Astrocyte of the spinal cord (primary cell): ENCODE measurements at regions not wholly inside any gene's neighbourhood (a gene's known extent, or its start where the extent isn't known, plus 50 kb on each side); places are given as distances from the start of the nearest gene placed in this dataset.

ENCODE experiments used
- DNase-seq: peaks from one replicate; pipeline ENCODE4 v3.0.0; 2011; ENCODE audit warnings: low read depth, low spot score
- H3K4me3 ChIP-seq: 2 replicates; pipeline ENCODE4 v1.5.1; 2011; ENCODE audit warnings: low read depth, mild to moderate bottlenecking, low read length, moderate library complexity
- in situ Hi-C: cut with HindIII; loops from 2 replicates; pipeline ENCODE4 v1.10.0; 2017; ENCODE audit warnings: low sequenced_read_pairs
- TF ChIP-seq, protein P1 (sequence below): IDR thresholded peaks from 2 replicates; pipeline ENCODE4 v1.5.1; 2012; ENCODE audit warnings: low read depth, mild to moderate bottlenecking, low read length, inconsistent platforms

DNA sequence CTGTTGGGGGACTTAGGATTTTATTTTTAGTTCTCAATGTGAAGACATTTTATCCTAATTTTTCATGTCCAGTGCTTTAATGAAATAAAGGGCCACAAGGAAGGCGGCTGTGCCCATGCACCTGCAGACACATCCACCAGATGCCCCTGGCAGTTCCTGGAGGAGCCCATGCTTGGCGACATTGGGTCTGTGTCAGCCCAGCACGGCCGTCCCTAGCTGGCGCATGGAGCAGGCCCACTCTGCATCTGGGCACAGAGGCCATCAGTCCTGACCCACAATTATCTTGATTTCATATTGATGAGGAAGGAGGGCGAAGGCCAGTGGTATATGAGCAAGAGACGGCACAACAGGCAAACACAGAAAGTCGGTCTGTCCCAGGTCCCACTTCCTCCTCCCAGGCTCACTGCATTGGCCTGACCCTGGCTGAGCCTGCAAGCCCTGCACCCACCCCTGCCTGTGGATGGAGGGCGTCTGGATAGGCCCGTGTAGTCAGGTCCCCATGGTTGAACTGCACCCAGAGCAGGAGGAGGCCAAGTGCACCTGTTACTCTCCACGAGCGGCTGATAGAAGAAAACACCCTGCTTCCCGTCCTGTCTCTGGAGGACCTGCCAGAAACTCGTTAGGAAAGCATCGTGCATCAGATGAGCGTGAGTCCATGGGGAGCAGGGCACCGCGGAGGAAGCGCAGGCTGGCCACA, 296.9 kb downstream of the BRD1 start:
- in situ Hi-C loops = no loop called here
- TF ChIP-seq, protein P1, sequence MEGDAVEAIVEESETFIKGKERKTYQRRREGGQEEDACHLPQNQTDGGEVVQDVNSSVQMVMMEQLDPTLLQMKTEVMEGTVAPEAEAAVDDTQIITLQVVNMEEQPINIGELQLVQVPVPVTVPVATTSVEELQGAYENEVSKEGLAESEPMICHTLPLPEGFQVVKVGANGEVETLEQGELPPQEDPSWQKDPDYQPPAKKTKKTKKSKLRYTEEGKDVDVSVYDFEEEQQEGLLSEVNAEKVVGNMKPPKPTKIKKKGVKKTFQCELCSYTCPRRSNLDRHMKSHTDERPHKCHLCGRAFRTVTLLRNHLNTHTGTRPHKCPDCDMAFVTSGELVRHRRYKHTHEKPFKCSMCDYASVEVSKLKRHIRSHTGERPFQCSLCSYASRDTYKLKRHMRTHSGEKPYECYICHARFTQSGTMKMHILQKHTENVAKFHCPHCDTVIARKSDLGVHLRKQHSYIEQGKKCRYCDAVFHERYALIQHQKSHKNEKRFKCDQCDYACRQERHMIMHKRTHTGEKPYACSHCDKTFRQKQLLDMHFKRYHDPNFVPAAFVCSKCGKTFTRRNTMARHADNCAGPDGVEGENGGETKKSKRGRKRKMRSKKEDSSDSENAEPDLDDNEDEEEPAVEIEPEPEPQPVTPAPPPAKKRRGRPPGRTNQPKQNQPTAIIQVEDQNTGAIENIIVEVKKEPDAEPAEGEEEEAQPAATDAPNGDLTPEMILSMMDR = no peak
- no peak overlapping the region for H3K4me3 ChIP-seq

GRCh38 chr22:49528420-49528720, 299.3 kb downstream of the BRD1 start:
- TF ChIP-seq, protein P1 = no peak
- no peak for DNase-seq
- H3K4me3 ChIP-seq = no peak overlapping the region
- in situ Hi-C loops = no loop called here

More for the DNA sequence above, 296.9 kb downstream of the BRD1 start:
- no peak for DNase-seq

GRCh38 chr22:49527611-49528419, 299.9 kb downstream of the BRD1 start:
- TF ChIP-seq, protein P1 = no peak
- no peak overlapping the region for H3K4me3 ChIP-seq
- in situ Hi-C loops = no loop called here
- no peak for DNase-seq

DNA sequence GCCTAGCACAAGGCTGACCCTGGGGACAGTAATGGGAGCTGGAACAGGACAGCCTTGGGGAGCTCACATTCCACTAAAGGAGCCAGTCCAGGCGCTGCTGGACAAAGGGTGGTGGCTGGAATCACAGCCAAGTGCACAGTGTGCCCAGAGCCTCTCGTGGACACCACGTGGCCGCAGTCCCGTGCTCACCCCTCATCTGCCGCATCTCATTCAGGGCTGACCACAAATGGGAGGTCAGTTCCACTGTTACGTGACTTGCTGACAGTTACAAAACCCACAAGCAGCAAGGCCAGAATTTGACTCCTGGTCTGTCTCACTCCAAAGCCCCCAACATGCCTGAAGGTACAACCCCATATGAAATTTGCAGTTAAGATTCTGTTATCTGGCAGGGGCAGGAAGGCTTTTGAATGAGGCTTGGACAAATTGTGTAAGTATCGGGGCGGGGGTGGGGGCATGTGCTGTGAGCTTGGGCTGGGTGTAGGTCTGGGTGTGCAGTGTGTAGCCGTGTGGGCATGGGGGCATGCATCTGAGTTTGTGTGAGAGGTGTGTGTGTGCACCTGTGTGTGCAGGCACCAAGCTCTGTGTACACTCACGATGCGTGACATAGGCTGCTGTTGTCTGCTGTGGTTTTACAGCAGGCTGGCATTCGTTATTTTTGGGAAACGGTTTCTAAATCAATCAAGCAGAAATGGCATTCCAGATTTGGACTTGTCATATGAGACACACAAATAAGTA, 301.7 kb downstream of the BRD1 start:
- no peak for DNase-seq
- TF ChIP-seq, protein P1 = no peak
- in situ Hi-C loops = no loop called here
- H3K4me3 ChIP-seq = no peak overlapping the region

DNA sequence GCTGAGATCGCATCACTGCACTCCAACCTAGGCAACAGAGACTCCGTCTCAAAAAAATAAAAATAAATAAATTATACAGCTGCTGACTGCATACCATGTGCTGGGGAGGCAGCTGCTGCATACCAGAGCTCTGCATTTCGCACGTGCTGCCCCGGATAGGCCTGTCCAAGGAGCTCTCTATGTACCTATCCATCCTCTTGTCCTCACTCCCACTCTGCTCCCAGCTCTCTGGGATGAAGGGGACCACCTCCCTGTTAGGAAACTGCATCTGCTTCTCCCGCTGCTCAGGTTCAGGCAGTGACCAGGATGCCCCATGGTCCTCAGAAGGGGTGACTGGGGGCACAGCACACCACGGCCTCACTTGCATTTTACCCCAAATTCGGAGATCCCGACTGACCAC, 302.3 kb downstream of the BRD1 start:
- no peak overlapping the region for H3K4me3 ChIP-seq
- TF ChIP-seq, protein P1 = no peak
- in situ Hi-C loops = no loop called here
- DNase-seq = no peak

DNA sequence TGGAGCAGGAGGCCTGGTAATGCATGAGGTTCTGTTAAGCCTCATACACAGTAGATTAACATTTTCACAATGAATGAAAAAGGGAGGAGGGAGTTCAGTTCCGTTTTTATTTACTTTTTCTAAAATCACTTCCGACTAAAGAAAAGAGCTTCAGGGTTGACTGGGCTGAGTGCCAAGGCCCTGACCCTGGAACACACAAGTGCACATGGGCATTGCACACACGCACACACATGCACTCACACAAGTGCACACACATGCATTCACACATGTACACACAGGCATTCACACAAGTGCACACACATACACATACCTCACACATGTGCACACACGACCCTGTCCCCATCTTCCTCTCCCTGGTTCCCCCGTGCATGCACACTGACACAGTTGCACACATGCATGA, 303.3 kb downstream of the BRD1 start:
- H3K4me3 ChIP-seq = no peak overlapping the region
- no peak for DNase-seq
- TF ChIP-seq, protein P1 = no peak
- in situ Hi-C loops = no loop called here
